ENCODE measurements at regions not wholly inside any gene's neighbourhood (a gene's known extent, or its start where the extent isn't known, plus 50 kb on each side); places are given as distances from the start of the nearest gene placed in this dataset.

DNA sequence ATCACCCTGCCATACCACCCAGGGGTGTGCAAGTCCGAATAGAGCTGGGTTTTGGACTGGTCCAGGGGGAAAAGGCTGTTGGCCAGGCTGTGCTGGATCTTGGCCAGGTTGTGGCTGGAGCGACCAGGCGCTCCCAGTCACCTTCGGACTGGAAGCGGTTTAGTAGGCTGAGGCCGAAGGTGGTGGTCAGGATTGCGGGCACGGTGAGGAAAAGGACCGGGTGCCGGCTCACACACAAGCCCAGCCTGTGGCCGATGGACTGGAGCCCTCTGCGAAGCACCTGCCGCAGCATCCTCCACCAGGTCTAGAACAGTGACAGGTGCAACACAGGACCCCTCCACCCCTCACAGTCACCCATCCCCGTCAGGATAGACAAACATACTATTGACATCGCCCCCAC, 590.6 kb upstream of the PTCHD4 start:
- TF ChIP-seq POLR2AphosphoS5 (IDR thresholded peaks at IDR 0.05; ENCODE audit: low read depth) (no peak), SPI1 (IDR thresholded peaks at IDR 0.05; ENCODE audit: borderline replicate concordance, low read depth) (no peak), GABPA (IDR thresholded peaks at IDR 0.05; ENCODE audit: low read depth) (no peak), REST (IDR thresholded peaks at IDR 0.05; ENCODE audit: insufficient replicate concordance, low read depth) (no peak)
- TF ChIP-seq, protein P1, sequence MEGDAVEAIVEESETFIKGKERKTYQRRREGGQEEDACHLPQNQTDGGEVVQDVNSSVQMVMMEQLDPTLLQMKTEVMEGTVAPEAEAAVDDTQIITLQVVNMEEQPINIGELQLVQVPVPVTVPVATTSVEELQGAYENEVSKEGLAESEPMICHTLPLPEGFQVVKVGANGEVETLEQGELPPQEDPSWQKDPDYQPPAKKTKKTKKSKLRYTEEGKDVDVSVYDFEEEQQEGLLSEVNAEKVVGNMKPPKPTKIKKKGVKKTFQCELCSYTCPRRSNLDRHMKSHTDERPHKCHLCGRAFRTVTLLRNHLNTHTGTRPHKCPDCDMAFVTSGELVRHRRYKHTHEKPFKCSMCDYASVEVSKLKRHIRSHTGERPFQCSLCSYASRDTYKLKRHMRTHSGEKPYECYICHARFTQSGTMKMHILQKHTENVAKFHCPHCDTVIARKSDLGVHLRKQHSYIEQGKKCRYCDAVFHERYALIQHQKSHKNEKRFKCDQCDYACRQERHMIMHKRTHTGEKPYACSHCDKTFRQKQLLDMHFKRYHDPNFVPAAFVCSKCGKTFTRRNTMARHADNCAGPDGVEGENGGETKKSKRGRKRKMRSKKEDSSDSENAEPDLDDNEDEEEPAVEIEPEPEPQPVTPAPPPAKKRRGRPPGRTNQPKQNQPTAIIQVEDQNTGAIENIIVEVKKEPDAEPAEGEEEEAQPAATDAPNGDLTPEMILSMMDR (IDR thresholded peaks at IDR 0.05; ENCODE audit: insufficient read depth, low read length), result no peak
- Histone ChIP-seq H3K27me3 (ENCODE audit: insufficient read depth, poor library complexity, severe bottlenecking) (no peaks in the 10 kb centered on the region), H3K27ac (replicated peaks) (no peak overlapping the region), H3K4me3 (replicated peaks; ENCODE audit: insufficient read depth, low read length) (no peak overlapping the region)
- no peak for DNase-seq (ENCODE audit: low read depth in 1 of 2, low spot score in 1 of 2)

GRCh38 chr6:48695872-48696271, 584.9 kb upstream of the PTCHD4 start:
- Histone ChIP-seq H3K27me3 (ENCODE audit: insufficient read depth, poor library complexity, severe bottlenecking) (no peaks in the 10 kb centered on the region), H3K27ac (replicated peaks) (no peak overlapping the region), H3K4me3 (replicated peaks; ENCODE audit: insufficient read depth, low read length) (no peak overlapping the region)
- no peak for DNase-seq (ENCODE audit: low read depth in 1 of 2, low spot score in 1 of 2)
- no peak for TF ChIP-seq GABPA (IDR thresholded peaks at IDR 0.05; ENCODE audit: low read depth)
- no peak for TF ChIP-seq SPI1 (IDR thresholded peaks at IDR 0.05; ENCODE audit: borderline replicate concordance, low read depth)
- no peak for TF ChIP-seq POLR2AphosphoS5 (IDR thresholded peaks at IDR 0.05; ENCODE audit: low read depth)
- TF ChIP-seq REST (IDR thresholded peaks at IDR 0.05; ENCODE audit: insufficient replicate concordance, low read depth), result no peak
- TF ChIP-seq, protein P1 (IDR thresholded peaks at IDR 0.05; ENCODE audit: insufficient read depth, low read length), result no peak

DNA sequence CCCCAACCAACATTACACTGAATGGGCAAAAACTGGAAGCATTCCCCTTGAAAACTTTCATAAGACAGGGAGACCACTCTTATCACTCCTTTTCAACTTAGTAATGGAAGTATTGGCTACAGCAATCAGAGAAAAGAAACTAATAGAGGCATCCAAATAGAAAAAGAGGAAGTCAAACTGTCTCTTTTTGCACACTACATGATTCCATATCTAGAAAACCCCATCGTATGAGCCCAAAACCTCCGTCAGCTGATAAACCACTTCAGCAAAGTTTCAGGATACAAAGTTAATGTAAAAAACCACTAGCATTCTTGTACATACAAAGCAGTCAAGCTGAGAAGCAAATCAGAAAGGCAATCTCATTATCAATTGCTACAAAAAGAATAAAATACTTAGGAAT, 580.4 kb upstream of the PTCHD4 start:
- H3K27me3 ChIP-seq (ENCODE audit: insufficient read depth, poor library complexity, severe bottlenecking), result no peaks in the 10 kb centered on the region
- no peak overlapping the region for H3K4me3 ChIP-seq (replicated peaks; ENCODE audit: insufficient read depth, low read length)
- TF ChIP-seq GABPA (IDR thresholded peaks at IDR 0.05; ENCODE audit: low read depth) (no peak), SPI1 (IDR thresholded peaks at IDR 0.05; ENCODE audit: borderline replicate concordance, low read depth) (peak; percentile 25; the same call in 1 of the 2 replicates)
- no peak overlapping the region for H3K27ac ChIP-seq (replicated peaks)
- no peak for DNase-seq (ENCODE audit: low read depth in 1 of 2, low spot score in 1 of 2)

GRCh38 chr6:48689498-48689897, 578.5 kb upstream of the PTCHD4 start:
- Histone ChIP-seq H3K27ac (replicated peaks) (no peak overlapping the region), H3K27me3 (ENCODE audit: insufficient read depth, poor library complexity, severe bottlenecking) (no peaks in the 10 kb centered on the region), H3K4me3 (replicated peaks; ENCODE audit: insufficient read depth, low read length) (no peak overlapping the region)
- DNase-seq (ENCODE audit: low read depth in 1 of 2, low spot score in 1 of 2), result no peak
- no peak for TF ChIP-seq POLR2AphosphoS5 (IDR thresholded peaks at IDR 0.05; ENCODE audit: low read depth)
- no peak for TF ChIP-seq SPI1 (IDR thresholded peaks at IDR 0.05; ENCODE audit: borderline replicate concordance, low read depth)

DNA sequence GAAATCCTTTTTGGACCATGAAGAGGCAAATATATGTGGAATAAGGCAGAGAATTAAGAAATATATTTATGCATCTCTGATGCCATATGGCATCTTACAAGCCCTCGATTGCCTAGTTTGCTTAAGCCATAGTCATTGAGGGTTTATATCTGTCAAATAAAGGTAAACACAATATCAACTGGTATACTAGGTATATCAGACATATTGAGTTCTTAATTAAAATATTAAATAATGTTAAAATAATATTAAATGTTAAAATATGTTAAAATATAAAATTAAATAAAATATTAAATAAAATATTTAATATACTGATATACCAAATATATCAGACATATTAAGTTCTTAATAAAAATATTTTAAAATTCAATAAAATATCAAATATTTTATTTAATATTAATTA, 567.4 kb upstream of the PTCHD4 start:
- Histone ChIP-seq H3K27me3 (ENCODE audit: insufficient read depth, poor library complexity, severe bottlenecking) (no peaks in the 10 kb centered on the region), H3K27ac (replicated peaks) (no peak overlapping the region), H3K4me3 (replicated peaks; ENCODE audit: insufficient read depth, low read length) (no peak overlapping the region)
- no peak for TF ChIP-seq REST (IDR thresholded peaks at IDR 0.05; ENCODE audit: insufficient replicate concordance, low read depth)
- no peak for TF ChIP-seq GABPA (IDR thresholded peaks at IDR 0.05; ENCODE audit: low read depth)
- no peak for TF ChIP-seq SPI1 (IDR thresholded peaks at IDR 0.05; ENCODE audit: borderline replicate concordance, low read depth)
- TF ChIP-seq, protein P1 (IDR thresholded peaks at IDR 0.05; ENCODE audit: insufficient read depth, low read length), result no peak
- no peak for TF ChIP-seq POLR2AphosphoS5 (IDR thresholded peaks at IDR 0.05; ENCODE audit: low read depth)
- no peak for DNase-seq (ENCODE audit: low read depth in 1 of 2, low spot score in 1 of 2)
